H1 (cell line): ENCODE measurements at regions not wholly inside any gene's neighbourhood (a gene's known extent, or its start where the extent isn't known, plus 50 kb on each side); places are given as distances from the start of the nearest gene placed in this dataset.

ENCODE experiments used
- CEBPB ChIP-seq: IDR thresholded peaks from 2 replicates; pipeline ENCODE4 v1.6.1; 2012; ENCODE audit warnings: low read depth, low read length
- CHD1 ChIP-seq: IDR thresholded peaks from 2 replicates; pipeline ENCODE4 v1.6.1; 2012; ENCODE audit warnings: low read depth, low read length, improper control_type of control experiment
- CHD2 ChIP-seq: IDR thresholded peaks from 2 replicates; pipeline ENCODE4 v1.6.1; 2012; ENCODE audit warnings: low read length, improper control_type of control experiment
- CREB1 ChIP-seq: IDR thresholded peaks from 2 replicates; pipeline ENCODE4 v1.6.1; 2012; ENCODE audit warnings: inconsistent platforms
- KDM4A ChIP-seq: IDR thresholded peaks from one replicate; pipeline ENCODE4 v1.7.1; 2012; ENCODE audit warnings: low read depth, mild to moderate bottlenecking, moderate library complexity, low read length, inconsistent platforms; ENCODE audit not compliant: severe bottlenecking
- RFX5 ChIP-seq: IDR thresholded peaks from 2 replicates; pipeline ENCODE4 v1.6.1; 2011; ENCODE audit warnings: low read depth, low read length, improper control_type of control experiment, borderline replicate concordance
- TF ChIP-seq, protein P1 (sequence below): fragments of 300-600 bp; sonication (generic); IDR thresholded peaks from 2 replicates; pipeline ENCODE4 v1.7.1; 2012; ENCODE audit warnings: low read length, moderate library complexity, mild to moderate bottlenecking, inconsistent platforms; ENCODE audit not compliant: insufficient replicate concordance
- TF ChIP-seq, protein P2 (sequence below): IDR thresholded peaks from 2 replicates; pipeline ENCODE4 v1.6.1; 2011; ENCODE audit warnings: low read depth, mild to moderate bottlenecking, low read length; ENCODE audit not compliant: insufficient read depth

DNA sequence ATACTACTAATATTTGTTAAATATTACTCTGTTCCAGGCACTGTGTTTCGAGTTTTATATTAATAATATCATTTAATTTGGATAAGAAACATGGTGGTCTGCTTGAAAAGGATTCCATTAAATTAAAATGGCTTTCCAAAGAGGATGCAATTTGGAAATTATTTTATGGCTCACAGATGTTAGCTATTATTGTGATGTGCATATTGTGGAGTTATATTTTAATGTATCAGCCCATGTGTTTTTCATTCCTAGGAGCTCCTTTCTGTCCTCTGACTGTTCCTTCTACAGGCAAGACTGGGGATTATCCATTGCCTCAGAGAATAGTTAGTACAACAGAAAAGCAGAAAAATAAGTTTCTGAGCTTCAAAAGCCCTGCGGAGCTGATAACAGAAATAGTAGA, 376.7 kb upstream of the PDZRN3 start (continued):
- TF ChIP-seq, protein P1, sequence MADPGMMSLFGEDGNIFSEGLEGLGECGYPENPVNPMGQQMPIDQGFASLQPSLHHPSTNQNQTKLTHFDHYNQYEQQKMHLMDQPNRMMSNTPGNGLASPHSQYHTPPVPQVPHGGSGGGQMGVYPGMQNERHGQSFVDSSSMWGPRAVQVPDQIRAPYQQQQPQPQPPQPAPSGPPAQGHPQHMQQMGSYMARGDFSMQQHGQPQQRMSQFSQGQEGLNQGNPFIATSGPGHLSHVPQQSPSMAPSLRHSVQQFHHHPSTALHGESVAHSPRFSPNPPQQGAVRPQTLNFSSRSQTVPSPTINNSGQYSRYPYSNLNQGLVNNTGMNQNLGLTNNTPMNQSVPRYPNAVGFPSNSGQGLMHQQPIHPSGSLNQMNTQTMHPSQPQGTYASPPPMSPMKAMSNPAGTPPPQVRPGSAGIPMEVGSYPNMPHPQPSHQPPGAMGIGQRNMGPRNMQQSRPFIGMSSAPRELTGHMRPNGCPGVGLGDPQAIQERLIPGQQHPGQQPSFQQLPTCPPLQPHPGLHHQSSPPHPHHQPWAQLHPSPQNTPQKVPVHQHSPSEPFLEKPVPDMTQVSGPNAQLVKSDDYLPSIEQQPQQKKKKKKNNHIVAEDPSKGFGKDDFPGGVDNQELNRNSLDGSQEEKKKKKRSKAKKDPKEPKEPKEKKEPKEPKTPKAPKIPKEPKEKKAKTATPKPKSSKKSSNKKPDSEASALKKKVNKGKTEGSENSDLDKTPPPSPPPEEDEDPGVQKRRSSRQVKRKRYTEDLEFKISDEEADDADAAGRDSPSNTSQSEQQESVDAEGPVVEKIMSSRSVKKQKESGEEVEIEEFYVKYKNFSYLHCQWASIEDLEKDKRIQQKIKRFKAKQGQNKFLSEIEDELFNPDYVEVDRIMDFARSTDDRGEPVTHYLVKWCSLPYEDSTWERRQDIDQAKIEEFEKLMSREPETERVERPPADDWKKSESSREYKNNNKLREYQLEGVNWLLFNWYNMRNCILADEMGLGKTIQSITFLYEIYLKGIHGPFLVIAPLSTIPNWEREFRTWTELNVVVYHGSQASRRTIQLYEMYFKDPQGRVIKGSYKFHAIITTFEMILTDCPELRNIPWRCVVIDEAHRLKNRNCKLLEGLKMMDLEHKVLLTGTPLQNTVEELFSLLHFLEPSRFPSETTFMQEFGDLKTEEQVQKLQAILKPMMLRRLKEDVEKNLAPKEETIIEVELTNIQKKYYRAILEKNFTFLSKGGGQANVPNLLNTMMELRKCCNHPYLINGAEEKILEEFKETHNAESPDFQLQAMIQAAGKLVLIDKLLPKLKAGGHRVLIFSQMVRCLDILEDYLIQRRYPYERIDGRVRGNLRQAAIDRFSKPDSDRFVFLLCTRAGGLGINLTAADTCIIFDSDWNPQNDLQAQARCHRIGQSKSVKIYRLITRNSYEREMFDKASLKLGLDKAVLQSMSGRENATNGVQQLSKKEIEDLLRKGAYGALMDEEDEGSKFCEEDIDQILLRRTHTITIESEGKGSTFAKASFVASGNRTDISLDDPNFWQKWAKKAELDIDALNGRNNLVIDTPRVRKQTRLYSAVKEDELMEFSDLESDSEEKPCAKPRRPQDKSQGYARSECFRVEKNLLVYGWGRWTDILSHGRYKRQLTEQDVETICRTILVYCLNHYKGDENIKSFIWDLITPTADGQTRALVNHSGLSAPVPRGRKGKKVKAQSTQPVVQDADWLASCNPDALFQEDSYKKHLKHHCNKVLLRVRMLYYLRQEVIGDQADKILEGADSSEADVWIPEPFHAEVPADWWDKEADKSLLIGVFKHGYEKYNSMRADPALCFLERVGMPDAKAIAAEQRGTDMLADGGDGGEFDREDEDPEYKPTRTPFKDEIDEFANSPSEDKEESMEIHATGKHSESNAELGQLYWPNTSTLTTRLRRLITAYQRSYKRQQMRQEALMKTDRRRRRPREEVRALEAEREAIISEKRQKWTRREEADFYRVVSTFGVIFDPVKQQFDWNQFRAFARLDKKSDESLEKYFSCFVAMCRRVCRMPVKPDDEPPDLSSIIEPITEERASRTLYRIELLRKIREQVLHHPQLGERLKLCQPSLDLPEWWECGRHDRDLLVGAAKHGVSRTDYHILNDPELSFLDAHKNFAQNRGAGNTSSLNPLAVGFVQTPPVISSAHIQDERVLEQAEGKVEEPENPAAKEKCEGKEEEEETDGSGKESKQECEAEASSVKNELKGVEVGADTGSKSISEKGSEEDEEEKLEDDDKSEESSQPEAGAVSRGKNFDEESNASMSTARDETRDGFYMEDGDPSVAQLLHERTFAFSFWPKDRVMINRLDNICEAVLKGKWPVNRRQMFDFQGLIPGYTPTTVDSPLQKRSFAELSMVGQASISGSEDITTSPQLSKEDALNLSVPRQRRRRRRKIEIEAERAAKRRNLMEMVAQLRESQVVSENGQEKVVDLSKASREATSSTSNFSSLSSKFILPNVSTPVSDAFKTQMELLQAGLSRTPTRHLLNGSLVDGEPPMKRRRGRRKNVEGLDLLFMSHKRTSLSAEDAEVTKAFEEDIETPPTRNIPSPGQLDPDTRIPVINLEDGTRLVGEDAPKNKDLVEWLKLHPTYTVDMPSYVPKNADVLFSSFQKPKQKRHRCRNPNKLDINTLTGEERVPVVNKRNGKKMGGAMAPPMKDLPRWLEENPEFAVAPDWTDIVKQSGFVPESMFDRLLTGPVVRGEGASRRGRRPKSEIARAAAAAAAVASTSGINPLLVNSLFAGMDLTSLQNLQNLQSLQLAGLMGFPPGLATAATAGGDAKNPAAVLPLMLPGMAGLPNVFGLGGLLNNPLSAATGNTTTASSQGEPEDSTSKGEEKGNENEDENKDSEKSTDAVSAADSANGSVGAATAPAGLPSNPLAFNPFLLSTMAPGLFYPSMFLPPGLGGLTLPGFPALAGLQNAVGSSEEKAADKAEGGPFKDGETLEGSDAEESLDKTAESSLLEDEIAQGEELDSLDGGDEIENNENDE: no peak
- TF ChIP-seq CREB1 (no peak), CHD1 (no peak), KDM4A (no peak), CHD2 (no peak), CEBPB (no peak), RFX5 (no peak)
- TF ChIP-seq, protein P2, sequence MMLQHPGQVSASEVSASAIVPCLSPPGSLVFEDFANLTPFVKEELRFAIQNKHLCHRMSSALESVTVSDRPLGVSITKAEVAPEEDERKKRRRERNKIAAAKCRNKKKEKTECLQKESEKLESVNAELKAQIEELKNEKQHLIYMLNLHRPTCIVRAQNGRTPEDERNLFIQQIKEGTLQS: no peak
